WTC11 (cell line): ENCODE measurements at regions not wholly inside any gene's neighbourhood (a gene's known extent, or its start where the extent isn't known, plus 50 kb on each side); places are given as distances from the start of the nearest gene placed in this dataset.

Source experiments
- AR ChIP-seq: fragments of 250-450 bp; sonication (Bioruptor Pico); IDR thresholded peaks from 2 replicates; pipeline ENCODE4 v1.9.0; 2021; ENCODE audit warnings: mild to moderate bottlenecking
- CTCF ChIP-seq: fragments of 200-600 bp; IDR thresholded peaks from 2 replicates; pipeline ENCODE4 v1.8.0; 2022; ENCODE audit warnings: antibody characterized with exemption
- JUN ChIP-seq: sonication (generic); formaldehyde crosslinking; IDR thresholded peaks from 2 replicates; pipeline ENCODE4 v1.8.0; 2023; ENCODE audit warnings: mild to moderate bottlenecking, missing genetic modification reagents
- NR2C2 ChIP-seq: sonication (generic); formaldehyde crosslinking; IDR thresholded peaks from 2 replicates; pipeline ENCODE4 v1.8.0; 2022; ENCODE audit warnings: mild to moderate bottlenecking, missing genetic modification reagents
- NR3C1 ChIP-seq: sonication (generic); formaldehyde crosslinking; conservative IDR thresholded peaks from 2 replicates; pipeline ENCODE4 v1.8.1; 2023; ENCODE audit warnings: low read depth, mild to moderate bottlenecking, missing genetic modification reagents
- SP1 ChIP-seq: sonication (generic); formaldehyde crosslinking; conservative IDR thresholded peaks from 2 replicates; pipeline ENCODE4 v1.8.1; 2022; ENCODE audit warnings: missing genetic modification reagents
- TEAD1 ChIP-seq: sonication (generic); formaldehyde crosslinking; IDR thresholded peaks from 2 replicates; pipeline ENCODE4 v1.8.0; 2022; ENCODE audit warnings: mild to moderate bottlenecking, missing genetic modification reagents
- USF2 ChIP-seq: sonication (generic); formaldehyde crosslinking; IDR thresholded peaks from 2 replicates; pipeline ENCODE4 v1.8.1; 2023; ENCODE audit warnings: mild to moderate bottlenecking, missing genetic modification reagents, moderate library complexity
- ZNF232 ChIP-seq: sonication (generic); formaldehyde crosslinking; IDR thresholded peaks from 2 replicates; pipeline ENCODE4 v1.8.0; 2022; ENCODE audit warnings: mild to moderate bottlenecking, missing genetic modification reagents
- ZNF263 ChIP-seq: sonication (generic); formaldehyde crosslinking; IDR thresholded peaks from 2 replicates; pipeline ENCODE4 v1.8.1; 2022; ENCODE audit warnings: low read depth, mild to moderate bottlenecking, moderate library complexity, missing genetic modification reagents
- ZNF532 ChIP-seq: fragments of 250-450 bp; sonication (Bioruptor Pico); IDR thresholded peaks from 2 replicates; pipeline ENCODE4 v1.9.0; 2021; ENCODE audit warnings: mild to moderate bottlenecking, borderline replicate concordance
- TF ChIP-seq, protein P1 (sequence below): sonication (generic); formaldehyde crosslinking; IDR thresholded peaks from 2 replicates; pipeline ENCODE4 v1.8.1; 2022; ENCODE audit warnings: mild to moderate bottlenecking, missing genetic modification reagents, moderate library complexity, borderline replicate concordance

GRCh38 chr10:36773652-36774051, 351.7 kb upstream of the ANKRD30A start:
- no peak for TF ChIP-seq CTCF
- no peak for TF ChIP-seq ZNF263
- TF ChIP-seq, protein P1, sequence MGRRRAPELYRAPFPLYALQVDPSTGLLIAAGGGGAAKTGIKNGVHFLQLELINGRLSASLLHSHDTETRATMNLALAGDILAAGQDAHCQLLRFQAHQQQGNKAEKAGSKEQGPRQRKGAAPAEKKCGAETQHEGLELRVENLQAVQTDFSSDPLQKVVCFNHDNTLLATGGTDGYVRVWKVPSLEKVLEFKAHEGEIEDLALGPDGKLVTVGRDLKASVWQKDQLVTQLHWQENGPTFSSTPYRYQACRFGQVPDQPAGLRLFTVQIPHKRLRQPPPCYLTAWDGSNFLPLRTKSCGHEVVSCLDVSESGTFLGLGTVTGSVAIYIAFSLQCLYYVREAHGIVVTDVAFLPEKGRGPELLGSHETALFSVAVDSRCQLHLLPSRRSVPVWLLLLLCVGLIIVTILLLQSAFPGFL (CRISPR knock-in tag) = no peak
- TF ChIP-seq TEAD1 (CRISPR knock-in tag) = no peak
- TF ChIP-seq NR3C1 = no peak
- no peak for TF ChIP-seq ZNF232
- no peak for TF ChIP-seq JUN (CRISPR knock-in tag)
- no peak for TF ChIP-seq AR (CRISPR knock-in tag)
- no peak for TF ChIP-seq USF2 (CRISPR knock-in tag)
- no peak for TF ChIP-seq NR2C2
- no peak for TF ChIP-seq ZNF532 (CRISPR knock-in tag)
- TF ChIP-seq SP1 = no peak
